NOMO-1 treated with DMSO at 0.1 percent for 48 hours (cell line): ENCODE measurements at regions not wholly inside any gene's neighbourhood (a gene's known extent, or its start where the extent isn't known, plus 50 kb on each side); places are given as distances from the start of the nearest gene placed in this dataset.
"Not testable (repeated sequence)": the region's sequence is repeated elsewhere in the genome, so short reads cannot be mapped to it uniquely, and the experiment has no call there.

ENCODE experiments used
- DNase-seq: peaks from one replicate; lab custom pipeline; 2025; ENCODE audit not compliant: unreplicated experiment; lab: John Stamatoyannopoulos, UW

- no peak for DNase-seq
Measured at GRCh38 chr10:121262774-121263430, 335.3 kb downstream of the FGFR2 start.

DNA sequence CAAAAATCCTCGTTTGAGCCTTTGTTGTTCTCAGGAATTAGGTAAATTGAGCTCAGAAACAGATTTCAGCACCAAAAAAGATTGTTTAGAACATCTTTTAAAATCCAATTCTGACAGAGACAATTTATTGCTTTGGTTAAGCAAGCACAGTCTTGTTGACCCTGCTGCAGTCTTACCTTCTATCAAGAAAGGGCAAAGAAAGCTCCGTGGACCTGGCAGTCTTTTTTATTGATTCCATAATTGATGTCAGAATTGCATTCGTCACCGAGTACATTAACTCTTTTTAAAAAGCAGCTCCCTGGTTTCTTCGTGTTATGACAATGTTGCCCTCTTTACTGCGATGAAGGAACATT is 334.8 kb downstream of the FGFR2 start:
- no peak for DNase-seq

DNA sequence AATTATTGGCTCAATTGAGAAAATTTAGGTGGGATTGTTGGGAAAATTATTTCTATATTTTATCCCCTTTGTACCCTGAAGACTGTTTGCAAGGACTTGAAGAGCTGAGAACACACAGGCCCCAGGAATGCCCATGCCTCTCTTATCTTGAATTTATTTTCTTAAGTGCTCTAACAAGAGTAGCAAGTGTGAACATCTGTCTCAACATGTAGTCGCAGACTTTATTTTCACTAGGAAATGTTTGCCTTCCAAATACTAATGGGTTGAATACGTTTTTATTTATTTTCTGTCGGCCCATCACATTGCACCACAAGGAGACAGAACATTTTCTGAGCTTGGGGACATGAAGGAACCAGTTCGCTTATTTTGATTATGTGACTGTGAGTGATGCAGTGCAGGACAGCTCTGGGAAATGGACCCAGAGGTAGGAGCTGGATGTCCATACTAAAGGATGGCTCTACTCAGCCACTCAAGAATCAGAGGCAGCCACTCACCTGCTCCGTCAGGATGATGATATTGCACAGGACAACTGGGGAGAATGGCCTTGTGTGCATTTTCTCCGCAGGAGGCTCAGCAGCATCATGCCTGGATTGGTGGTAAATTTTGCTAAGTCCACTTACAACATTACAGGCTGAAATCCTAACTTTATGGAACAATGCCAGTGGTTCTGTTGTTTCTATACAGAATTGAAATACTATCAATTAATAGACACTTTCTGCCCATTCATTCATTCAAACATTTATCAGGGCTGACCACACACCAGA is 332.7 kb downstream of the FGFR2 start:
- no peak for DNase-seq

DNA sequence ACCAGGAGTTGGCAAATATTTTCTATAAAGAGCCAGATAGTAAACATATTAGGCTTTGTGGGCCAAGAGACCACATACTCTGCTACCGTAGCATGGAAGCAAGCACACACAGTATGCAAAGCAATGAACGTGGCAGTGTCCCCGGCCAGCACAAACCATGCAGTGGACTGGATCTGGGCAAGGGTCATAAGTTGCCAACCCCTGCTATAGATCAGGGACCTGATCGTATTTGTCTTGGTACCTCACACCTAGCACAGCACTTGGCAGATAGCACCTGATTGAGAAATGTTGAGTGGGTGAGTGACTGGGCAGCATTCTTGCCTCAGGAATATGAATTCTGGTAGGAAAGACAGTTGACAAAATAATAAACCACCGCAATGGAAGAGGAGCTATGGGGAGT is 331.9 kb downstream of the FGFR2 start:
- no peak for DNase-seq

- DNase-seq: no peak
Measured at GRCh38 chr10:121267236-121268003, 330.8 kb downstream of the FGFR2 start.

- no peak for DNase-seq
Measured at GRCh38 chr10:121268363-121268762, 329.9 kb downstream of the FGFR2 start.

- no peak for DNase-seq
Measured at GRCh38 chr10:121268863-121269432, 329.3 kb downstream of the FGFR2 start.

DNA sequence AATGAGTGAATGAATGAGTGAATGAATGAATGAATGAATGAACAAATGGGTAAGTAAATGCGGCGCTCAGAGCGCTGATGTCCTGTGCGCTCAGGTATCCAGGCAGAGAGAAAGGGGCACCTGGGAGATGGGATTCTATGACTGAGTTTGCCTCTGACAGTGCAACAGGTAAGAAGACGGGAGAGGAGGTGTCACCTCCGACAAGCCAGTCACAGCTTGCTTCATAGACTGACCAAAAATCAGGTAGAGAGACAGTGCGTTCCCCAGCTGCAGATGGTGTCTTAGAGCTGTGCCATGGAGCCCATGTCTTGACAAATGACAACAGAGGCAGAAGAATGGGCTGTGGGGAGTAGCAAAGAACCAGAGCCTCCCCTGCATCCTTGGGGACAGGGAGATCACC is 327.3 kb downstream of the FGFR2 start:
- DNase-seq: no peak

GRCh38 chr10:121276046-121276445 is 322.2 kb downstream of the FGFR2 start:
- no peak for DNase-seq

DNA sequence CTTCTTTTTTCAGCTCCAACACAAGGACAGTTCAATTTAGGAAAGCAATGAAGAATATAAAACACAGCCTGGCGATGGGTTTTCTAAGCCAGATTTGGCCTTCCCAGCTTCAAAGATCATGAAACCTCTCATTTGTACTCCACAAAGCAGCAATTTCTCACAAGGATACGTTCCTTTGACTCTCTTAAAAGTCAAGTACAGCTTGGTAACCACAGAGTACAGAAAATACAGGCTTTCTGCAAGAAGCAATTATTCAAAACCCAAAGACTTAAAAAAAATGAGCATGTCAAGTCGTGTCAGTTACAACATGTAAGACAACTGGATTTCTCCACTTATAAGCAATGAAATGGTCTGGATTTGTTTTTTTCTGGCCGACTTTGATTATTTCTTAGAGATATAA is 321.4 kb downstream of the FGFR2 start:
- DNase-seq: no peak

DNA sequence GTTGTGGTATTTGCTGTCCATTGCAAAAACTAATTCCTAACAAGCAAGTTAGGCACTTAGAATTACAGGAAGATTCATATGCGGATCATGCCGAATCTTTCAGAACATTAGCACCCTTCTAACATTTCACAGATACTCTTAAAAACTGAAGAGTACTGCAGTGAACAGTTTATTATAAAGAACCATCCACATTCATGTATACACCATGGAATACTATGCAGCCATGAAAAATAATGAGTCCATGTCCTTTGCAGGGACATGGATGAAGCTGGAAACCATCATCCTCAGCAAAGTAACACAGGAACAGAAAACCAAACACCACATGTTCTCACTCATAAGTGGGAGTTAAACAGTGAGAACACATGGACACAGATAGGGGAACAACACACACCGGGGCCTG is 319.9 kb downstream of the FGFR2 start:
- DNase-seq: not testable (repeated sequence)

DNA sequence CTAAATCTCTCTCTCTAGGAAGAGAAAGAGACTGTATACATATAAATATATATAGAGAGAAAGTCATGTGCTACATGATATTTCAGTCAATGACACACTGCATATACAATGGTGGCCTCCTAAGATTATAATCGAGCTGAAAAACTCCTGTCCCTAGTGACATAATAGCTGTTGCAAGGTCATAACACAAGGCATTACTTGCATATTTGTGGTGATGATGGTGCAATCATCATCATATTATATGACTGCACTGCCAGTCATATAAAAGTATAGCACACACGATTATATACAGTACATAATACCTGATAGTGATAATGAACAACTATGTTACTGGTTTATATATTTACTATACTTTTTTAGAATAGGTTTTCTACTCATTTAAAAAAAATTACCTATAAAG is 316.7 kb downstream of the FGFR2 start:
- no peak for DNase-seq

DNA sequence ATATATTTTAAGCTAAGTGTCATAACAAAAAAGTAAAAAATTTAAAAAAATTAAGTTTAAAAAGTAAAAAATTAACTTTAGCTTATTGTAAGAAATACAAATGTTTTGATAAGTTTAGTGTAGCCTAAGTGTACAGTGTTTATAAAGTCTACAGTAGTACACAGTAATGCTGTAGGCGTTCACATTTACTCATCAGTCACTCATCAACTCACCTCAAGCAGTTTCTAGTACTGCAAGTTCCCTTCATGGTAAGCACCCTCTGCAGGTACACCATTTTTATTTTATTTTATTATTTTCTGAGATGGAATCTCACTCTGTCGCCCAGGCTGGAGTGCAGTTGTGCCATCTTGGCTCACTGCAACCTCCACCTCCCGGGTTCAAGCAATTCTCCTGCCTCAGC is 316.0 kb downstream of the FGFR2 start:
- no peak for DNase-seq

- no peak for DNase-seq
Measured at GRCh38 chr10:121282797-121283515, 315.3 kb downstream of the FGFR2 start.

DNA sequence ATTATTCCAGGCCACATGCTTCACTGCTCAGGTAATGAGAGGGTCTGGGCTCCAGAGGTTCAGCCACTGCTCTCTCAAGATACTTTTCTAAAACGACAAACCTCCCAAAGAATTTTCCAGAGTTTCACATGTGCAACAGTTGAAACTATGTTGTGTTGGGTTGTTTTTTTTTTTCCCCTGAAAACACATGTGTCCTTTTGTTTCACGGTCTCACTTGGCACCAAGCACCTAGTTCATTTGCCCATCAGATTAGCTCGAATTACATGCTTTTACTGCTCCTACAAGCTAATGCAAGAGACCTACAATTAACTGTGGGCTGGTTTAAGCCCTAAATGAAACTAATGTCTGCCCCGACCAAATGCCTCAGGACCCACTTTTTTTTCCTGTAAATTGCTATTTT is 313.3 kb downstream of the FGFR2 start:
- DNase-seq: no peak

DNA sequence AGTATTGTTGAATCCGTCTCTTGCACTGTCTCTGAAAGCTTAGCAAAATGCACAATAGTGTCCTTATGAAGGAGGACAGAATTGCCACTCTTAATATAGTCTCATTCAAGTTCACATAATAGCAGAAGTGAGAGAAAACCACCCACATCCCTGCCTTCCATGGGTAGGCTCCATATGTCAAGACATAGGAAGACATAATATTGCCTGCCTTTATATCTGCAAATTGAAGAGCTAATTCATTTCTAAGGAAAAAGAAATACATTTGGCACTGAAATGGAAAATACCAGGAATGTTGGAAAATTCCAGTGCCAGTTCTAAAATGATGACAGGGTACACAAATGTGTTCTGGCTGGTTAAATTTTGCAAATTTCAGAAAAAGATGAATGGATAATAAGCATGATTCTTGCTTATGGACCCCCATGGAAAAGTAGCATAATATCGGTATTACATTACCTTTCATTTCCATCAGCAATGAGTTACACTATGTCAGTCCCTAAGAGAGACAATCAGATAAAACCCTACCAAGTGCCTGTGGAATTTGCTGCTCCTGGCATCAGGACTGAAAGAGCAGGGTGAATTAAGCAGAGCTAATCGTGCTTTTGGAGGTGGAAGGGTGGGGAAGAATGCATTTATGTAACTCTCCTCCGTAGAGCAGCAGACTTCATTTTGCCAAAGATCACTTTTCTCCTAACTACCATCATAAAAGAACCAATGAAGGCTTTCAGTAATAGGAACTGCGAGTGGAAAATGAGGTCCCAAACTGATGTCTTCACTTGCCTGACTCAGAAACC is 312.6 kb downstream of the FGFR2 start:
- no peak for DNase-seq

GRCh38 chr10:121288011-121288410 is 310.2 kb downstream of the FGFR2 start:
- DNase-seq: no peak

- DNase-seq: no peak
Measured at GRCh38 chr10:121288864-121289661, 309.2 kb downstream of the FGFR2 start.

DNA sequence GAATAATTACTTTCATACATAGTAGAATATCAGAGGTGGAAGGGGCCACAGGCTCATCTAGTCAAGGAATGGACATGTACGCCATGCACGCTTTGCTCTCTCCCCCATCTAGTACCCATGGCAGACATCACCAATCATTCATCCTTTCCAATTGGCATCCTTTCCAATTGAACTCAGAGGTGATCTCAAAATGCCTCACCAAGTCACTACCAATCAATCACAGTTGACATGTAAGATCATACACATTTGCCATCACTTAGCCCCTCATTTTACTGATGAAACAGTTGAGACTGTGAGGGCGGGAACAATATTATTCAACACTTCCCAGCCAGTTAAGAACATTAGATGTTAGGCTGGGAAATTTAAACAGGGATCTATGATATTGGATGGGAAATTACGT is 308.4 kb downstream of the FGFR2 start:
- DNase-seq: no peak

DNA sequence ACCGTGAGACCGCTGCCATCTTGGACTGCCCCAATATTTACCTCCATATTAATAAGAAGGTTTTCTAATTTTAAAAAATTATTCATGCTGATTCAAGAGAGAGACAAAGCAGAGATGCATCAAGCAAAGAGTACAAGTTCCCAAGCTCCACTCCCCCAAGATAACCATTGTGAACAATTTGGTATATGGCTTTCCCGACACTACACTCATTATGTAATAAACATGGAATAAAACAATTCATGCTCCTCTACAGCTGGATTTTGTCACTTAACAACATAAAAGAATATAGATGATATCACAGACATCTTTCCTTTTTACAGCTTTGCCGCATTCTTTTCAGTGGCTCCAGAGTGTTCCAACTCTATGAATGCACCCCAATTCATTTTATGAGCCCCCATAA is 307.6 kb downstream of the FGFR2 start:
- no peak for DNase-seq
